OCI-LY1 (cell line): ENCODE measurements at regions not wholly inside any gene's neighbourhood (a gene's known extent, or its start where the extent isn't known, plus 50 kb on each side); places are given as distances from the start of the nearest gene placed in this dataset.

Source experiments
- CTCF ChIP-seq: fragments of 200-600 bp; sonication (generic), shearing (Covaris generic); IDR thresholded peaks from 2 replicates; pipeline ENCODE4 v1.5.1; 2017; ENCODE audit warnings: mild to moderate bottlenecking, antibody characterized with exemption, low read length, moderate library complexity, mixed read lengths
- EZH2 ChIP-seq: fragments of 200-600 bp; sonication (generic), shearing (Covaris generic); IDR thresholded peaks from 2 replicates; pipeline ENCODE4 v1.8.0; 2017; ENCODE audit warnings: borderline replicate concordance, mixed run types, mild to moderate bottlenecking, antibody characterized with exemption, low read length, moderate library complexity, mixed read lengths

- TF ChIP-seq CTCF (no peak), EZH2 (no peak)
Measured at GRCh38 chr4:64062991-64063390, 346.3 kb downstream of the TECRL start.
